ENCODE measurements at regions not wholly inside any gene's neighbourhood (a gene's known extent, or its start where the extent isn't known, plus 50 kb on each side); places are given as distances from the start of the nearest gene placed in this dataset.

- FAIRE-seq (no peak), DNase-seq (ENCODE audit: low read depth, low spot score) (no peak)
- Histone ChIP-seq H2AFZ (ENCODE audit: control insufficient read depth, low read length) (no peak overlapping the region), H3K27ac (ENCODE audit: control insufficient read depth, insufficient read depth, low read length) (no peak overlapping the region), H3K36me3 (ENCODE audit: control insufficient read depth in 2 of 2, extremely low read depth in 1 of 2, insufficient read depth in 2 of 2, low read length in 2 of 2) (no peaks in the 10 kb centered on the region), H3K9me3 (ENCODE audit: control insufficient read depth, low read depth, low read length) (no peaks in the 10 kb centered on the region), H3K9ac (ENCODE audit: control insufficient read depth, extremely low read depth, insufficient read depth, low read length) (no peak overlapping the region), H3K79me2 (ENCODE audit: control insufficient read depth, insufficient read depth, low read length) (no peaks in the 10 kb centered on the region), H3K27me3 (ENCODE audit: control insufficient read depth, extremely low read depth, insufficient read depth, low read length) (no peaks in the 10 kb centered on the region), H4K20me1 (ENCODE audit: control insufficient read depth, extremely low read depth, insufficient read depth, low read length) (no peaks in the 10 kb centered on the region), H3K4me2 (ENCODE audit: control insufficient read depth, extremely low read depth, insufficient read depth, low read depth, low read length) (no peak overlapping the region), H3K9me1 (ENCODE audit: control insufficient read depth, extremely low read depth, insufficient read depth, low read length) (no peaks in the 10 kb centered on the region), H3K4me1 (ENCODE audit: control insufficient read depth, extremely low read depth, insufficient read depth, low read length) (no peaks in the 10 kb centered on the region), H3K4me3 (ENCODE audit: control insufficient read depth in 2 of 3, extremely low read depth in 1 of 3, insufficient read depth in 2 of 3, low read depth in 1 of 3, low read length in 3 of 3) (no peak overlapping the region)
- dilution Hi-C loops (cut with MboI; ENCODE audit: extremely low pct_ligation_motif_present, low sequenced_read_pairs) = no loop called here
- TF ChIP-seq EZH2 (IDR thresholded peaks at IDR 0.05; ENCODE audit: low read length) (no peak), CTCF (optimal IDR thresholded peaks at IDR 0.05 in 1 of 3, IDR thresholded peaks at IDR 0.05 in 1 of 3, conservative IDR thresholded peaks at IDR 0.05 in 1 of 3; ENCODE audit: extremely low read depth in 1 of 3, insufficient read depth in 2 of 3, low read length in 3 of 3) (no peak)
These were observed 433.7 kb upstream of the TPK1 start for GRCh38 chr7:145269418-145270161.

- no peaks in the 10 kb centered on the region for H3K9me3 ChIP-seq (ENCODE audit: control insufficient read depth, low read depth, low read length)
- no peak overlapping the region for H3K27ac ChIP-seq (ENCODE audit: control insufficient read depth, insufficient read depth, low read length)
- H3K4me2 ChIP-seq (ENCODE audit: control insufficient read depth, extremely low read depth, insufficient read depth, low read depth, low read length) = no peak overlapping the region
- H3K36me3 ChIP-seq (ENCODE audit: control insufficient read depth in 2 of 2, extremely low read depth in 1 of 2, insufficient read depth in 2 of 2, low read length in 2 of 2) = no peaks in the 10 kb centered on the region
- H3K4me3 ChIP-seq (ENCODE audit: control insufficient read depth in 2 of 3, extremely low read depth in 1 of 3, insufficient read depth in 2 of 3, low read depth in 1 of 3, low read length in 3 of 3) = no peak overlapping the region
- H3K9ac ChIP-seq (ENCODE audit: control insufficient read depth, extremely low read depth, insufficient read depth, low read length) = no peak overlapping the region
- TF ChIP-seq EZH2 (IDR thresholded peaks at IDR 0.05; ENCODE audit: low read length) = no peak
- no peak for TF ChIP-seq CTCF (optimal IDR thresholded peaks at IDR 0.05 in 1 of 3, IDR thresholded peaks at IDR 0.05 in 1 of 3, conservative IDR thresholded peaks at IDR 0.05 in 1 of 3; ENCODE audit: extremely low read depth in 1 of 3, insufficient read depth in 2 of 3, low read length in 3 of 3)
- H4K20me1 ChIP-seq (ENCODE audit: control insufficient read depth, extremely low read depth, insufficient read depth, low read length) = no peaks in the 10 kb centered on the region
- H3K27me3 ChIP-seq (ENCODE audit: control insufficient read depth, extremely low read depth, insufficient read depth, low read length) = no peaks in the 10 kb centered on the region
- no peaks in the 10 kb centered on the region for H3K4me1 ChIP-seq (ENCODE audit: control insufficient read depth, extremely low read depth, insufficient read depth, low read length)
- dilution Hi-C loops (cut with MboI; ENCODE audit: extremely low pct_ligation_motif_present, low sequenced_read_pairs) = no loop called here
- no peak overlapping the region for H2AFZ ChIP-seq (ENCODE audit: control insufficient read depth, low read length)
- H3K79me2 ChIP-seq (ENCODE audit: control insufficient read depth, insufficient read depth, low read length) = no peaks in the 10 kb centered on the region
- FAIRE-seq = no peak
- H3K9me1 ChIP-seq (ENCODE audit: control insufficient read depth, extremely low read depth, insufficient read depth, low read length) = no peaks in the 10 kb centered on the region
- no peak for DNase-seq (ENCODE audit: low read depth, low spot score)
These were observed 429.3 kb upstream of the TPK1 start for GRCh38 chr7:145265180-145265579.

All from keratinocyte (primary cell).